ENCODE measurements at regions not wholly inside any gene's neighbourhood (a gene's known extent, or its start where the extent isn't known, plus 50 kb on each side); places are given as distances from the start of the nearest gene placed in this dataset.

DNA sequence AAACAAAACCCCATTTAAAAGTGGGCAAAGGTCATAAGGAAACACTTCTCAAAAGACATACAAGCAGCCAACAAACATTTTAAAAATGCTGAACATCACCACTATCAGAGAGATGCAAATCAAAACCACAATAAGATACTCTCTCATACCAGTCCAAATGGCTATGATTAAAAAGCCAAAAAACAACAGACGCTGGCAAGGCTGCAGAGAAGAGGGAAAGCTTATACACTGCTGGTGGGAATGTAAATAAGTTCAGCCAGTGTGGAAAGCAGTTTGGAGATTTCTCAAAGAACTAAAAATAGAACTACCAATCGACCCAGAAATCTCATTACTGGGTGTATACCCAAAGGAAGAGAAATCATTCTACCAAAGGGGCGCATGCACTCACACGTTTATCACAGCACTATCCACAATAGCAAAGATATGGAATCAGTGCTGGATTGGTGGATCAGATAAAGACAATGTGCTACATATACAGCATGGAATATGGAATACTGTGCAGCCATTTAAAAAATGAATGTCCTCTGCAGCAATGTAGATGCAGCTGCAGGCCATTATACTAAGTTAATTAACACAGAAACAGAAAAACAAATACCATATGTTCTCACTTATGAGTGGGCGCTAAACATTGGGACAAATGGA is 102.1 kb upstream of the DAAM1 start:
- Histone ChIP-seq H3K9me3 (ENCODE audit: control insufficient read depth, low read depth, low read length) (no peaks in the 10 kb centered on the region), H3K27me3 (ENCODE audit: control insufficient read depth, extremely low read depth, insufficient read depth, low read length) (peaks cover 3% of the 10 kb centered on the region), H3K9me1 (ENCODE audit: control insufficient read depth, extremely low read depth, insufficient read depth, low read length) (no peaks in the 10 kb centered on the region), H4K20me1 (ENCODE audit: control insufficient read depth, extremely low read depth, insufficient read depth, low read length) (no peaks in the 10 kb centered on the region), H3K4me2 (ENCODE audit: control insufficient read depth, extremely low read depth, insufficient read depth, low read depth, low read length) (no peak overlapping the region), H3K9ac (ENCODE audit: control insufficient read depth, extremely low read depth, insufficient read depth, low read length) (no peak overlapping the region), H3K4me1 (ENCODE audit: control insufficient read depth, extremely low read depth, insufficient read depth, low read length) (no peaks in the 10 kb centered on the region), H3K36me3 (ENCODE audit: control insufficient read depth in 2 of 2, extremely low read depth in 1 of 2, insufficient read depth in 2 of 2, low read length in 2 of 2) (no peaks in the 10 kb centered on the region), H3K27ac (ENCODE audit: control insufficient read depth, insufficient read depth, low read length) (no peak overlapping the region), H3K79me2 (ENCODE audit: control insufficient read depth, insufficient read depth, low read length) (no peaks in the 10 kb centered on the region), H3K4me3 (ENCODE audit: control insufficient read depth in 2 of 3, extremely low read depth in 1 of 3, insufficient read depth in 2 of 3, low read depth in 1 of 3, low read length in 3 of 3) (no peak overlapping the region), H2AFZ (ENCODE audit: control insufficient read depth, low read length) (no peak overlapping the region)
- no peak for FAIRE-seq
- no peak for DNase-seq (ENCODE audit: low read depth, low spot score)
- dilution Hi-C loops (cut with MboI; ENCODE audit: extremely low pct_ligation_motif_present, low sequenced_read_pairs): no loop called here
- TF ChIP-seq CTCF (optimal IDR thresholded peaks at IDR 0.05 in 1 of 3, IDR thresholded peaks at IDR 0.05 in 1 of 3, conservative IDR thresholded peaks at IDR 0.05 in 1 of 3; ENCODE audit: extremely low read depth in 1 of 3, insufficient read depth in 2 of 3, low read length in 3 of 3) (no peak), EZH2 (IDR thresholded peaks at IDR 0.05; ENCODE audit: low read length) (no peak)

- Histone ChIP-seq H3K4me1 (ENCODE audit: control insufficient read depth, extremely low read depth, insufficient read depth, low read length) (no peaks in the 10 kb centered on the region), H4K20me1 (ENCODE audit: control insufficient read depth, extremely low read depth, insufficient read depth, low read length) (no peaks in the 10 kb centered on the region), H3K9me1 (ENCODE audit: control insufficient read depth, extremely low read depth, insufficient read depth, low read length) (no peaks in the 10 kb centered on the region), H3K9ac (ENCODE audit: control insufficient read depth, extremely low read depth, insufficient read depth, low read length) (no peak overlapping the region), H3K79me2 (ENCODE audit: control insufficient read depth, insufficient read depth, low read length) (no peaks in the 10 kb centered on the region), H3K27ac (ENCODE audit: control insufficient read depth, insufficient read depth, low read length) (no peak overlapping the region), H3K4me3 (ENCODE audit: control insufficient read depth in 2 of 3, extremely low read depth in 1 of 3, insufficient read depth in 2 of 3, low read depth in 1 of 3, low read length in 3 of 3) (no peak overlapping the region), H3K36me3 (ENCODE audit: control insufficient read depth in 2 of 2, extremely low read depth in 1 of 2, insufficient read depth in 2 of 2, low read length in 2 of 2) (no peaks in the 10 kb centered on the region), H2AFZ (ENCODE audit: control insufficient read depth, low read length) (no peak overlapping the region), H3K4me2 (ENCODE audit: control insufficient read depth, extremely low read depth, insufficient read depth, low read depth, low read length) (no peak overlapping the region), H3K9me3 (ENCODE audit: control insufficient read depth, low read depth, low read length) (no peaks in the 10 kb centered on the region), H3K27me3 (ENCODE audit: control insufficient read depth, extremely low read depth, insufficient read depth, low read length) (peaks cover 3% of the 10 kb centered on the region)
- dilution Hi-C loops (cut with MboI; ENCODE audit: extremely low pct_ligation_motif_present, low sequenced_read_pairs): no loop called here
- FAIRE-seq (no peak), DNase-seq (ENCODE audit: low read depth, low spot score) (no peak)
- no peak for TF ChIP-seq EZH2 (IDR thresholded peaks at IDR 0.05; ENCODE audit: low read length)
Observed at GRCh38 chr14:59087240-59087639, 101.2 kb upstream of the DAAM1 start.

DNA sequence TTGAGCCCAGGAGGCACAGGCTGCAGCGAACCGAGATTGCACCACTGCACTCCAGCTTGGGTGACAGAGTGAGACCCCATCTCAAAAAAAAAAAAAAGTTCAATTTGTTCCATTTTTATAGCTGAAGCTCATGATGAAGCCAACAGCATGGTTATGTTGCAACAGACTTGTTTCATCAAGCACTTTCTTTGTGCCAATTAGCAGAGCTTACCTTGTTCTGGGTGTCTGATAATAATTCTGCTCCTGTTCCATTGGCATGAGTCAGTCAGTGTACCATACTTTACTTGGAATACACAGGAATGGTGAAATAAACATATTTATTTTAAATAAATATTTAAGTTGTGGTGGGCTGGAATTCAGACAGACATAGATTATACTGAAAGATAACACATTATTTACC is 100.8 kb upstream of the DAAM1 start:
- Histone ChIP-seq H3K4me3 (ENCODE audit: control insufficient read depth in 2 of 3, extremely low read depth in 1 of 3, insufficient read depth in 2 of 3, low read depth in 1 of 3, low read length in 3 of 3) (no peak overlapping the region), H3K4me2 (ENCODE audit: control insufficient read depth, extremely low read depth, insufficient read depth, low read depth, low read length) (no peak overlapping the region), H3K79me2 (ENCODE audit: control insufficient read depth, insufficient read depth, low read length) (no peaks in the 10 kb centered on the region), H4K20me1 (ENCODE audit: control insufficient read depth, extremely low read depth, insufficient read depth, low read length) (no peaks in the 10 kb centered on the region), H2AFZ (ENCODE audit: control insufficient read depth, low read length) (no peak overlapping the region), H3K36me3 (ENCODE audit: control insufficient read depth in 2 of 2, extremely low read depth in 1 of 2, insufficient read depth in 2 of 2, low read length in 2 of 2) (no peaks in the 10 kb centered on the region), H3K9ac (ENCODE audit: control insufficient read depth, extremely low read depth, insufficient read depth, low read length) (no peak overlapping the region), H3K4me1 (ENCODE audit: control insufficient read depth, extremely low read depth, insufficient read depth, low read length) (no peaks in the 10 kb centered on the region), H3K9me3 (ENCODE audit: control insufficient read depth, low read depth, low read length) (no peaks in the 10 kb centered on the region), H3K9me1 (ENCODE audit: control insufficient read depth, extremely low read depth, insufficient read depth, low read length) (no peaks in the 10 kb centered on the region), H3K27me3 (ENCODE audit: control insufficient read depth, extremely low read depth, insufficient read depth, low read length) (peaks cover 4% of the 10 kb centered on the region), H3K27ac (ENCODE audit: control insufficient read depth, insufficient read depth, low read length) (no peak overlapping the region)
- FAIRE-seq (no peak), DNase-seq (ENCODE audit: low read depth, low spot score) (no peak)
- TF ChIP-seq CTCF (optimal IDR thresholded peaks at IDR 0.05 in 1 of 3, IDR thresholded peaks at IDR 0.05 in 1 of 3, conservative IDR thresholded peaks at IDR 0.05 in 1 of 3; ENCODE audit: extremely low read depth in 1 of 3, insufficient read depth in 2 of 3, low read length in 3 of 3) (no peak), EZH2 (IDR thresholded peaks at IDR 0.05; ENCODE audit: low read length) (no peak)
- dilution Hi-C loops (cut with MboI; ENCODE audit: extremely low pct_ligation_motif_present, low sequenced_read_pairs): no loop called here

Data from keratinocyte (primary cell).